SH-SY5Y (cell line): ENCODE measurements at regions not wholly inside any gene's neighbourhood (a gene's known extent, or its start where the extent isn't known, plus 50 kb on each side); places are given as distances from the start of the nearest gene placed in this dataset.

Source experiments
- GATA2 ChIP-seq: IDR thresholded peaks from 2 replicates; pipeline ENCODE4 v1.6.1; 2011; ENCODE audit warnings: mild to moderate bottlenecking, low read depth, low read length
- GATA3 ChIP-seq: IDR thresholded peaks from 2 replicates; pipeline ENCODE4 v1.6.1; 2011; ENCODE audit warnings: low read depth, mild to moderate bottlenecking, low read length, moderate library complexity

GRCh38 chr10:63744060-63744941 lies 223.1 kb downstream of the REEP3 start:
- TF ChIP-seq GATA3 (no peak), GATA2 (no peak)
